ENCODE measurements at regions not wholly inside any gene's neighbourhood (a gene's known extent, or its start where the extent isn't known, plus 50 kb on each side); places are given as distances from the start of the nearest gene placed in this dataset.

DNA sequence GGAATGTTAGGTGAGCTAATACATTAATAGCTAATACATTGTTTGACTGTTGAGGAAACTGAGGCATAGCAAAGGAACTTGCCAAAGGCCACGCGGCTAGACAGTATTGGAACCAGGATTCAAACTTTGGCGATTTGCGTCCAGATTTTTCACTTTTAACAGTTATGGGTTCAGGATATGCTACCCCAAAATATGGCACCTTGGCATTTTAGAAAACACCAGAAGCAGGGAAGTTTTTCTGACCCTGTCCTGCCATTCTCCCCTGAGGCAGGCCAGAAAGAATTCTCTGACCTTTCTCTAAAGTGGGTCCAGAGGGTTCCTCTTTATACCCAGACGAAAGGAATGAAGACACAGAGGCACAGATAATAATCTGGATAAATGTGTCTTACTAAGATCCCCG, 166.9 kb downstream of the MYCN start:
- H2BK120ac ChIP-seq (replicated peaks; ENCODE audit: low read depth, low read length): peak overlapping the region; percentile 55
- no peak overlapping the region for H4K8ac ChIP-seq (ENCODE audit: extremely low read depth, insufficient read depth, low read length)
- H3K36me3 ChIP-seq (ENCODE audit: control insufficient read depth in 2 of 4, insufficient read depth in 4 of 4, low read length in 3 of 4): no peaks in the 10 kb centered on the region
- DNase-seq (ENCODE audit: low read depth in 1 of 2, low spot score in 2 of 2) (no peak), FAIRE-seq (no peak)
- no peaks in the 10 kb centered on the region for H4K20me1 ChIP-seq (replicated peaks in 1 of 2; ENCODE audit: control insufficient read depth in 1 of 2, insufficient read depth in 2 of 2, low read length in 2 of 2)
- H3K9me3 ChIP-seq (ENCODE audit: insufficient read depth in 2 of 2, low read depth in 1 of 2, low read length in 1 of 2): no peaks in the 10 kb centered on the region
- peak overlapping the region; percentile 82; the same call in 1 of the 2 replicates for H2BK5ac ChIP-seq (ENCODE audit: low read depth, low read length)
- peak overlapping the region; percentile 18 for H4K5ac ChIP-seq (ENCODE audit: insufficient read length, low read depth, low read length)
- H2AFZ ChIP-seq (ENCODE audit: low read length): no peak overlapping the region
- no peak overlapping the region for H3K23ac ChIP-seq (ENCODE audit: insufficient read length)
- ChIA-PET CTCF (ENCODE audit: partially characterized antibody) (interaction anchor here (1.1 to 1.7 kb wide), 2 partner anchors 163 to 313 kb away, joined by 3 to 7 read pairs; no protein-coding TSS in a partner anchor), POLR2A (ENCODE audit: partially characterized antibody) (interaction anchor here (3.1 to 5.0 kb wide), 2 partner anchors 9 to 166 kb away, joined by 13 to 46 read pairs; partner anchors contain the start of gene MYCN)
- no peaks in the 10 kb centered on the region for H3K79me2 ChIP-seq (ENCODE audit: control insufficient read depth in 1 of 2, insufficient read depth in 2 of 2, low read length in 2 of 2)
- H3K4ac ChIP-seq (replicated peaks; ENCODE audit: insufficient read length, low read depth, low read length): no peak overlapping the region
- no peaks in the 10 kb centered on the region; a peak in 1 of 7 replicates for H3K27me3 ChIP-seq (replicated peaks in 1 of 4; ENCODE audit: control insufficient read depth in 3 of 4, extremely low read depth in 1 of 4, insufficient read depth in 3 of 4, low read length in 3 of 4)
- H3K4me2 ChIP-seq (ENCODE audit: insufficient read depth in 1 of 2, low read depth in 2 of 2, low read length in 2 of 2): peak overlapping the region in 1 of 2 experiments; percentile 96; a peak in 1 of 4 replicates
- peak overlapping the region; percentile 52; the same call in 1 of the 2 replicates for H2BK12ac ChIP-seq (ENCODE audit: low read depth, low read length)
- WGBS, 2 experiments (ENCODE audit: extremely low coverage in 1 of 2, insufficient coverage in 1 of 2, insufficient read length in 1 of 2, insufficient replicate concordance in 2 of 2, low coverage in 1 of 2, low lambda C conversion rate in 2 of 2, missing lambda C conversion rate in 1 of 2): 92% methylated on average over 6 of the region's 6 CpGs; no CpG with 5 or more reads in 1 of the 2 experiments
- H2AK5ac ChIP-seq (ENCODE audit: low read depth, low read length): no peak overlapping the region
- H3K56ac ChIP-seq (replicated peaks; ENCODE audit: insufficient read length, low read depth, low read length): no peak overlapping the region
- H3K18ac ChIP-seq (ENCODE audit: extremely low read depth, low read length): peak overlapping the region; percentile 93; the same call in 1 of the 2 replicates
- H4K91ac ChIP-seq (replicated peaks; ENCODE audit: insufficient read length, low read length): peak overlapping the region; percentile 20
- no peaks in the 10 kb centered on the region for H3K79me1 ChIP-seq (ENCODE audit: low read depth, low read length)
- H2BK20ac ChIP-seq (ENCODE audit: low read length): peak overlapping the region; percentile 13; the same call in 1 of the 2 replicates
- H2BK15ac ChIP-seq (ENCODE audit: low read length): no peak overlapping the region
- peaks cover 5% of the 10 kb centered on the region for H3K23me2 ChIP-seq (ENCODE audit: low read depth, low read length)
- no peak overlapping the region for H3K4me3 ChIP-seq (ENCODE audit: extremely low read depth in 1 of 4, insufficient read depth in 2 of 4, low read depth in 3 of 4, low read length in 4 of 4)
- no peak overlapping the region for H3K14ac ChIP-seq (ENCODE audit: insufficient read length)
- no peak overlapping the region for H3K27ac ChIP-seq (ENCODE audit: low read depth, low read length)
- peaks cover 21 to 39% (median 30%) of the 10 kb centered on the region in 4 experiments for H3K4me1 ChIP-seq (replicated peaks in 1 of 4; ENCODE audit: control insufficient read depth in 3 of 4, insufficient read depth in 4 of 4, low read length in 3 of 4)
- no peak overlapping the region for H3K9ac ChIP-seq (replicated peaks in 1 of 4; ENCODE audit: extremely low read depth in 1 of 4, low read depth in 3 of 4, low read length in 3 of 4)
- no peak for TF ChIP-seq NRF1 (IDR thresholded peaks at IDR 0.05; ENCODE audit: low read depth, low read length)
- no peak for TF ChIP-seq SUZ12 (IDR thresholded peaks at IDR 0.05; ENCODE audit: low read length)
- TF ChIP-seq HDAC2 (IDR thresholded peaks at IDR 0.05; ENCODE audit: borderline replicate concordance in 1 of 2, low read depth in 2 of 2, low read length in 2 of 2): no peak
- TF ChIP-seq KDM5A (IDR thresholded peaks at IDR 0.05; ENCODE audit: low read length): no peak
- TF ChIP-seq, protein P1, sequence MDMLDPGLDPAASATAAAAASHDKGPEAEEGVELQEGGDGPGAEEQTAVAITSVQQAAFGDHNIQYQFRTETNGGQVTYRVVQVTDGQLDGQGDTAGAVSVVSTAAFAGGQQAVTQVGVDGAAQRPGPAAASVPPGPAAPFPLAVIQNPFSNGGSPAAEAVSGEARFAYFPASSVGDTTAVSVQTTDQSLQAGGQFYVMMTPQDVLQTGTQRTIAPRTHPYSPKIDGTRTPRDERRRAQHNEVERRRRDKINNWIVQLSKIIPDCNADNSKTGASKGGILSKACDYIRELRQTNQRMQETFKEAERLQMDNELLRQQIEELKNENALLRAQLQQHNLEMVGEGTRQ (IDR thresholded peaks at IDR 0.05; ENCODE audit: low read length): no peak
- no peak for TF ChIP-seq TCF12 (IDR thresholded peaks at IDR 0.05; ENCODE audit: low read depth, low read length)
- no peak for TF ChIP-seq PHF8 (conservative IDR thresholded peaks at IDR 0.05; ENCODE audit: low read depth, low read length)
- TF ChIP-seq CTBP2 (IDR thresholded peaks at IDR 0.05; ENCODE audit: borderline replicate concordance, insufficient read depth, insufficient read length, low read length): no peak
- TF ChIP-seq NANOG (IDR thresholded peaks at IDR 0.05; ENCODE audit: insufficient read depth, low read depth, low read length, poor library complexity, severe bottlenecking): no peak
- TF ChIP-seq, protein P2, sequence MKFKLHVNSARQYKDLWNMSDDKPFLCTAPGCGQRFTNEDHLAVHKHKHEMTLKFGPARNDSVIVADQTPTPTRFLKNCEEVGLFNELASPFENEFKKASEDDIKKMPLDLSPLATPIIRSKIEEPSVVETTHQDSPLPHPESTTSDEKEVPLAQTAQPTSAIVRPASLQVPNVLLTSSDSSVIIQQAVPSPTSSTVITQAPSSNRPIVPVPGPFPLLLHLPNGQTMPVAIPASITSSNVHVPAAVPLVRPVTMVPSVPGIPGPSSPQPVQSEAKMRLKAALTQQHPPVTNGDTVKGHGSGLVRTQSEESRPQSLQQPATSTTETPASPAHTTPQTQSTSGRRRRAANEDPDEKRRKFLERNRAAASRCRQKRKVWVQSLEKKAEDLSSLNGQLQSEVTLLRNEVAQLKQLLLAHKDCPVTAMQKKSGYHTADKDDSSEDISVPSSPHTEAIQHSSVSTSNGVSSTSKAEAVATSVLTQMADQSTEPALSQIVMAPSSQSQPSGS (IDR thresholded peaks at IDR 0.05; ENCODE audit: low read length): no peak

All from H1 (cell line).